Islet precursor cell (in vitro differentiated cells): ENCODE measurements at regions not wholly inside any gene's neighbourhood (a gene's known extent, or its start where the extent isn't known, plus 50 kb on each side); places are given as distances from the start of the nearest gene placed in this dataset.
"Not testable (repeated sequence)": the region's sequence is repeated elsewhere in the genome, so short reads cannot be mapped to it uniquely, and the experiment has no call there.

Experiments
- DNase-seq: peaks from one replicate; pipeline ENCODE4 v3.0.0-alpha.2; 2018

GRCh38 chr3:67064105-67064504 is 66.0 kb downstream of the KBTBD8 start:
- no peak for DNase-seq

- no peak for DNase-seq
Observed at GRCh38 chr3:67067251-67067650, 69.1 kb downstream of the KBTBD8 start.

GRCh38 chr3:67072640-67073039 is 74.5 kb downstream of the KBTBD8 start:
- DNase-seq, result not testable (repeated sequence)

- no peak for DNase-seq
Observed at GRCh38 chr3:67073812-67074211, 75.7 kb downstream of the KBTBD8 start.

- no peak for DNase-seq
Observed at GRCh38 chr3:67075295-67075694, 77.2 kb downstream of the KBTBD8 start.

- DNase-seq, result no peak
Observed at GRCh38 chr3:67076607-67077006, 78.5 kb downstream of the KBTBD8 start.

GRCh38 chr3:67077656-67078055 is 79.5 kb downstream of the KBTBD8 start:
- DNase-seq, result no peak

GRCh38 chr3:67082533-67083024 is 84.5 kb downstream of the KBTBD8 start:
- DNase-seq, result no peak

GRCh38 chr3:67083277-67083676 is 85.2 kb downstream of the KBTBD8 start:
- no peak for DNase-seq

- no peak for DNase-seq
Observed at GRCh38 chr3:67087788-67088187, 89.7 kb downstream of the KBTBD8 start.

- no peak for DNase-seq
Observed at GRCh38 chr3:67090474-67090873, 92.4 kb downstream of the KBTBD8 start.

- DNase-seq, result no peak
Observed at GRCh38 chr3:67093305-67093704, 95.2 kb downstream of the KBTBD8 start.

- DNase-seq, result no peak
Observed at GRCh38 chr3:67094167-67094566, 96.1 kb downstream of the KBTBD8 start.

GRCh38 chr3:67094774-67095173 is 96.7 kb downstream of the KBTBD8 start:
- DNase-seq, result no peak

GRCh38 chr3:67104388-67104787 is 106.3 kb downstream of the KBTBD8 start:
- no peak for DNase-seq

- no peak for DNase-seq
Observed at GRCh38 chr3:67106874-67107273, 108.8 kb downstream of the KBTBD8 start.

- DNase-seq, result no peak
Observed at GRCh38 chr3:67109651-67110204, 111.6 kb downstream of the KBTBD8 start.

GRCh38 chr3:67113802-67114407 is 115.8 kb downstream of the KBTBD8 start:
- peak; percentile 94 for DNase-seq

GRCh38 chr3:67118122-67118521 is 120.0 kb downstream of the KBTBD8 start:
- DNase-seq, result no peak

- no peak for DNase-seq
Observed at GRCh38 chr3:67118635-67119034, 120.5 kb downstream of the KBTBD8 start.

GRCh38 chr3:67123914-67124313 is 125.8 kb downstream of the KBTBD8 start:
- DNase-seq, result no peak

- no peak for DNase-seq
Observed at GRCh38 chr3:67127254-67127653, 129.1 kb downstream of the KBTBD8 start.

GRCh38 chr3:67142432-67142831 is 144.3 kb downstream of the KBTBD8 start:
- DNase-seq, result no peak

- DNase-seq, result no peak
Observed at GRCh38 chr3:67145738-67146137, 147.6 kb downstream of the KBTBD8 start.

- peak; percentile 54 for DNase-seq
Observed at GRCh38 chr3:67154429-67154828, 156.3 kb downstream of the KBTBD8 start.
